WTC11 (cell line): ENCODE measurements at regions not wholly inside any gene's neighbourhood (a gene's known extent, or its start where the extent isn't known, plus 50 kb on each side); places are given as distances from the start of the nearest gene placed in this dataset.

Experiments used
- ATAC-seq: fragments of 200-7000 bp; cut with Tn5 transposase; 2 replicates; pipeline ENCODE4 v1.10.0; 2021; ENCODE audit warnings: mild to moderate bottlenecking, moderate library complexity
- CTCF ChIA-PET: fragments of 300-600 bp; sonication (Branson Sonifier 250); formaldehyde crosslinking; loops from one replicate; lab custom pipeline; 2021; ENCODE audit warnings: antibody characterized with exemption; lab: Charles Lee
- POLR2A ChIA-PET: fragments of 350-600 bp; sonication (Branson Sonifier 250); formaldehyde crosslinking; loops from one replicate; lab custom pipeline; 2021; ENCODE audit warnings: antibody characterized with exemption; lab: Charles Lee
- DNase-seq: peaks from one replicate; pipeline ENCODE4 v3.0.0; 2021; ENCODE audit warnings: low spot score
- H3K27ac Mint-ChIP-seq: 2 replicates; pipeline ENCODE4 v1.8.0; 2021; ENCODE audit warnings: mixed read lengths
- H3K27me3 Mint-ChIP-seq: 2 replicates; pipeline ENCODE4 v1.8.0; 2021; ENCODE audit warnings: low read depth, mild to moderate bottlenecking, moderate library complexity, mixed read lengths
- H3K36me3 Mint-ChIP-seq: 2 replicates; pipeline ENCODE4 v1.8.0; 2021; ENCODE audit warnings: mixed read lengths
- H3K4me1 Mint-ChIP-seq: 2 replicates; pipeline ENCODE4 v1.8.0; 2022; ENCODE audit warnings: mixed read lengths
- H3K4me3 Mint-ChIP-seq: 2 replicates; pipeline ENCODE4 v1.8.0; 2021; ENCODE audit warnings: mild to moderate bottlenecking, moderate library complexity, mixed read lengths
- H3K9me3 Mint-ChIP-seq: 2 replicates; pipeline ENCODE4 v1.8.0; 2021; ENCODE audit warnings: mixed read lengths
- EMX1 ChIP-seq: fragments of 250-450 bp; sonication (Bioruptor Pico); IDR thresholded peaks from 2 replicates; pipeline ENCODE4 v1.8.0; 2021; ENCODE audit warnings: mild to moderate bottlenecking
- ESRRA ChIP-seq: sonication (generic); formaldehyde crosslinking; IDR thresholded peaks from 2 replicates; pipeline ENCODE4 v1.8.1; 2022; ENCODE audit warnings: mild to moderate bottlenecking, missing genetic modification reagents, borderline replicate concordance
- FOXJ3 ChIP-seq: sonication (generic); formaldehyde crosslinking; IDR thresholded peaks from 2 replicates; pipeline ENCODE4 v1.9.0; 2021; ENCODE audit warnings: missing genetic modification reagents, mild to moderate bottlenecking, borderline replicate concordance
- HMGXB4 ChIP-seq: sonication (generic); formaldehyde crosslinking; IDR thresholded peaks from 2 replicates; pipeline ENCODE4 v1.8.1; 2023; ENCODE audit warnings: mild to moderate bottlenecking, moderate library complexity, missing genetic modification reagents
- JUN ChIP-seq: sonication (generic); formaldehyde crosslinking; IDR thresholded peaks from 2 replicates; pipeline ENCODE4 v1.8.0; 2023; ENCODE audit warnings: mild to moderate bottlenecking, missing genetic modification reagents
- PREB ChIP-seq: sonication (generic); formaldehyde crosslinking; IDR thresholded peaks from 2 replicates; pipeline ENCODE4 v1.8.1; 2022; ENCODE audit warnings: mild to moderate bottlenecking, missing genetic modification reagents, moderate library complexity, borderline replicate concordance
- PRRX2 ChIP-seq: fragments of 250-450 bp; sonication (Bioruptor Pico); IDR thresholded peaks from 2 replicates; pipeline ENCODE4 v1.8.0; 2021; ENCODE audit warnings: mild to moderate bottlenecking
- TEAD4 ChIP-seq: sonication (generic); formaldehyde crosslinking; IDR thresholded peaks from 2 replicates; pipeline ENCODE4 v1.8.0; 2022; ENCODE audit warnings: mild to moderate bottlenecking, missing genetic modification reagents
- ZNF138 ChIP-seq: sonication (generic); formaldehyde crosslinking; conservative IDR thresholded peaks from 2 replicates; pipeline ENCODE4 v1.8.1; 2022; ENCODE audit warnings: mild to moderate bottlenecking, moderate library complexity, missing genetic modification reagents
- ZNF671 ChIP-seq: fragments of 250-450 bp; sonication (Bioruptor Pico); IDR thresholded peaks from 2 replicates; pipeline ENCODE4 v1.8.0; 2021; ENCODE audit warnings: mild to moderate bottlenecking
- TF ChIP-seq, protein P1 (sequence below): sonication (generic); formaldehyde crosslinking; conservative IDR thresholded peaks from 2 replicates; pipeline ENCODE4 v1.8.1; 2023; ENCODE audit warnings: mild to moderate bottlenecking, low read depth, missing genetic modification reagents, moderate library complexity
- TF ChIP-seq, protein P2 (sequence below): fragments of 250-450 bp; sonication (Bioruptor Pico); IDR thresholded peaks from 2 replicates; pipeline ENCODE4 v2.1.2; 2022; ENCODE audit warnings: mild to moderate bottlenecking, moderate library complexity
- TF ChIP-seq, protein P3 (sequence below): fragments of 250-450 bp; sonication (Bioruptor Pico); IDR thresholded peaks from 2 replicates; pipeline ENCODE4 v1.9.0; 2021; ENCODE audit warnings: mild to moderate bottlenecking
- TF ChIP-seq, protein P4 (sequence below): sonication (generic); formaldehyde crosslinking; IDR thresholded peaks from 2 replicates; pipeline ENCODE4 v1.8.1; 2023; ENCODE audit warnings: mild to moderate bottlenecking, missing genetic modification reagents

DNA sequence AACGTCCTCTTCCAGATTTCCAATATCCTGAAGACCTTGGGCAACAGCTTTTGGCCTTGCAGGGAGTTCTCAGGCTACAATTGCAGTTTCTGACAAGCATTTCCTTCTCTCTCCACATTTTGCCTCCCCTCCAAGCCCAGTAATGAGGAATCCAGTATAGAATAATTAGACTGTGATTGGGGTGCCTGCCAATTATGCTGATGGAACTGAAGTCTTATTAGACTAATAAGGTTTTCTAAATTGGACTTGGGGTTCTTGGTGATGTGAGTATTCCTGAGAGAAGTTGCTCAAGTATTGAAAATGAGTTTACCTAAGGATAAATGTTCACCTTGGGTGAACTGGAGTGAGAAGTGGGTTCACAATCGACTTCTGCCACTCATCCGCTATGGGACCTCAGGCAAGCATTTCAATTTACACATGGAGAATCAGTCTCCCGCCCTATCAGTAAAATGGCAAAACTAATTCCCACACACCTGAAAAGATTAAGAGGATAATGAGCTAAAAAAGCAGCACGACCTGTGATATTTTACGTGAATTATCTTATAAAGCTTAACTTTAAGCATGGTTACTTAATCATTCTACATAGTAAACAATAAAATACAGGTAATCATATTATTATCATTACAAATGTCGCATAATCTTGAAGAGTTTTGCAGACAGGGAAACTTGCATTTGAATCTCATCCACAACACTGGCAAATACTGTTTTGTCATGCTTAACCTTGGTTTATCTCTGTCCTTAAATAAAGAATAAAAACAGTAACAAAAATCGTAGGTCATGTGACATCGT lies 628.0 kb downstream of the TMEM114 start (continued):
- TF ChIP-seq, protein P1, sequence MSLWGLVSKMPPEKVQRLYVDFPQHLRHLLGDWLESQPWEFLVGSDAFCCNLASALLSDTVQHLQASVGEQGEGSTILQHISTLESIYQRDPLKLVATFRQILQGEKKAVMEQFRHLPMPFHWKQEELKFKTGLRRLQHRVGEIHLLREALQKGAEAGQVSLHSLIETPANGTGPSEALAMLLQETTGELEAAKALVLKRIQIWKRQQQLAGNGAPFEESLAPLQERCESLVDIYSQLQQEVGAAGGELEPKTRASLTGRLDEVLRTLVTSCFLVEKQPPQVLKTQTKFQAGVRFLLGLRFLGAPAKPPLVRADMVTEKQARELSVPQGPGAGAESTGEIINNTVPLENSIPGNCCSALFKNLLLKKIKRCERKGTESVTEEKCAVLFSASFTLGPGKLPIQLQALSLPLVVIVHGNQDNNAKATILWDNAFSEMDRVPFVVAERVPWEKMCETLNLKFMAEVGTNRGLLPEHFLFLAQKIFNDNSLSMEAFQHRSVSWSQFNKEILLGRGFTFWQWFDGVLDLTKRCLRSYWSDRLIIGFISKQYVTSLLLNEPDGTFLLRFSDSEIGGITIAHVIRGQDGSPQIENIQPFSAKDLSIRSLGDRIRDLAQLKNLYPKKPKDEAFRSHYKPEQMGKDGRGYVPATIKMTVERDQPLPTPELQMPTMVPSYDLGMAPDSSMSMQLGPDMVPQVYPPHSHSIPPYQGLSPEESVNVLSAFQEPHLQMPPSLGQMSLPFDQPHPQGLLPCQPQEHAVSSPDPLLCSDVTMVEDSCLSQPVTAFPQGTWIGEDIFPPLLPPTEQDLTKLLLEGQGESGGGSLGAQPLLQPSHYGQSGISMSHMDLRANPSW (CRISPR knock-in tag), result no peak
- no peak for TF ChIP-seq JUN (CRISPR knock-in tag)
- no peak for TF ChIP-seq EMX1 (CRISPR knock-in tag)
- no peak for TF ChIP-seq ZNF138 (CRISPR knock-in tag)
- TF ChIP-seq, protein P2, sequence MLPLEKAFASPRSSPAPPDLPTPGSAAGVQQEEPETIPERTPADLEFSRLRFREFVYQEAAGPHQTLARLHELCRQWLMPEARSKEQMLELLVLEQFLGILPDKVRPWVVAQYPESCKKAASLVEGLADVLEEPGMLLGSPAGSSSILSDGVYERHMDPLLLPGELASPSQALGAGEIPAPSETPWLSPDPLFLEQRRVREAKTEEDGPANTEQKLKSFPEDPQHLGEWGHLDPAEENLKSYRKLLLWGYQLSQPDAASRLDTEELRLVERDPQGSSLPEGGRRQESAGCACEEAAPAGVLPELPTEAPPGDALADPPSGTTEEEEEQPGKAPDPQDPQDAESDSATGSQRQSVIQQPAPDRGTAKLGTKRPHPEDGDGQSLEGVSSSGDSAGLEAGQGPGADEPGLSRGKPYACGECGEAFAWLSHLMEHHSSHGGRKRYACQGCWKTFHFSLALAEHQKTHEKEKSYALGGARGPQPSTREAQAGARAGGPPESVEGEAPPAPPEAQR (CRISPR knock-in tag), result no peak
- TF ChIP-seq PREB (CRISPR knock-in tag), result no peak
- TF ChIP-seq ZNF671 (CRISPR knock-in tag), result no peak

GRCh38 chr16:7957151-7957550 lies 624.5 kb downstream of the RBFOX1 start:
- TF ChIP-seq HMGXB4, result no peak
- TF ChIP-seq, protein P3, sequence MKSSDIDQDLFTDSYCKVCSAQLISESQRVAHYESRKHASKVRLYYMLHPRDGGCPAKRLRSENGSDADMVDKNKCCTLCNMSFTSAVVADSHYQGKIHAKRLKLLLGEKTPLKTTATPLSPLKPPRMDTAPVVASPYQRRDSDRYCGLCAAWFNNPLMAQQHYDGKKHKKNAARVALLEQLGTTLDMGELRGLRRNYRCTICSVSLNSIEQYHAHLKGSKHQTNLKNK, result no peak
- TF ChIP-seq, protein P4, sequence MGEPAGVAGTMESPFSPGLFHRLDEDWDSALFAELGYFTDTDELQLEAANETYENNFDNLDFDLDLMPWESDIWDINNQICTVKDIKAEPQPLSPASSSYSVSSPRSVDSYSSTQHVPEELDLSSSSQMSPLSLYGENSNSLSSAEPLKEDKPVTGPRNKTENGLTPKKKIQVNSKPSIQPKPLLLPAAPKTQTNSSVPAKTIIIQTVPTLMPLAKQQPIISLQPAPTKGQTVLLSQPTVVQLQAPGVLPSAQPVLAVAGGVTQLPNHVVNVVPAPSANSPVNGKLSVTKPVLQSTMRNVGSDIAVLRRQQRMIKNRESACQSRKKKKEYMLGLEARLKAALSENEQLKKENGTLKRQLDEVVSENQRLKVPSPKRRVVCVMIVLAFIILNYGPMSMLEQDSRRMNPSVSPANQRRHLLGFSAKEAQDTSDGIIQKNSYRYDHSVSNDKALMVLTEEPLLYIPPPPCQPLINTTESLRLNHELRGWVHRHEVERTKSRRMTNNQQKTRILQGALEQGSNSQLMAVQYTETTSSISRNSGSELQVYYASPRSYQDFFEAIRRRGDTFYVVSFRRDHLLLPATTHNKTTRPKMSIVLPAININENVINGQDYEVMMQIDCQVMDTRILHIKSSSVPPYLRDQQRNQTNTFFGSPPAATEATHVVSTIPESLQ (CRISPR knock-in tag), result no peak
- no peak for TF ChIP-seq TEAD4 (CRISPR knock-in tag)
- TF ChIP-seq FOXJ3 (CRISPR knock-in tag), result no peak
- TF ChIP-seq, all 79 proteins: peak for 0
- Mint-ChIP-seq H3K27ac (no peak overlapping the region), H3K4me1 (no peaks in the 10 kb centered on the region), H3K27me3 (peaks cover 8% of the 10 kb centered on the region; the same call in 1 of the 2 replicates), H3K4me3 (no peak overlapping the region), H3K36me3 (peaks cover 66% of the 10 kb centered on the region), H3K9me3 (peaks cover 78% of the 10 kb centered on the region)
- no peak for ATAC-seq
- CTCF ChIA-PET, result no interaction called here
- POLR2A ChIA-PET, result interaction anchor here (0.7 kb wide), 1 partner anchor 103 kb away, joined by 3 read pairs; no protein-coding TSS in a partner anchor
- no peak for DNase-seq

DNA sequence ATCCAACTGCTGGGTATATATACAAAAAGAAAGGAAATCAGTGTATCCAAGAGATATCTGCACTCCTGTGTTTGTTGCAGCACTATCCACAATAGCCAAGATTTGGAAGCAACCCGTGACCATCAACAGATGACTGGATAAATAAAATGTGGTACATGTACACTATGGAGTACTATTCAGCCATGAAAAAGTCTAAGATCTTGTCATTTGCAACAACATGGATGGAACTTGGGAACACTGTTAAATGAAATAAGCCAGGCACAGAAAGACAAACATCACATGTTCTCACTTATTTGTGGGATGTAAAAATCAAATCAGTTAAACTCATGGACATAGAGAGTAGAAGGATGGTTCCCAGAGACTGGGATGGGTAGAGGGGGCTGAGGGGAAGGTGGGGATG lies 620.7 kb downstream of the RBFOX1 start:
- Mint-ChIP-seq H3K9me3 (peaks cover 76% of the 10 kb centered on the region), H3K4me3 (no peak overlapping the region), H3K4me1 (no peaks in the 10 kb centered on the region), H3K36me3 (peaks cover 56% of the 10 kb centered on the region), H3K27me3 (peaks cover 2% of the 10 kb centered on the region), H3K27ac (no peak overlapping the region)
- POLR2A ChIA-PET, result no interaction called here
- no peak for ATAC-seq
- no peak for DNase-seq
- TF ChIP-seq PRRX2 (CRISPR knock-in tag) (no peak), ESRRA (CRISPR knock-in tag) (no peak)
- CTCF ChIA-PET, result no interaction called here
